Epithelial cell of proximal tubule (primary cell): ENCODE measurements at regions not wholly inside any gene's neighbourhood (a gene's known extent, or its start where the extent isn't known, plus 50 kb on each side); places are given as distances from the start of the nearest gene placed in this dataset.

Source experiments
- DNase-seq: peaks from one replicate; pipeline ENCODE4 v3.0.0-alpha.2; 2011; ENCODE audit warnings: low read depth
- H3K4me3 ChIP-seq: 2 replicates; pipeline ENCODE4 v1.5.1; 2011; ENCODE audit warnings: low read depth, mild to moderate bottlenecking, low read length
- CTCF ChIP-seq: conservative IDR thresholded peaks from 2 replicates; pipeline ENCODE4 v1.5.1; 2012; ENCODE audit warnings: low read depth, mild to moderate bottlenecking, low read length

GRCh38 chr11:134667175-134667500, 255.1 kb upstream of the B3GAT1 start:
- H3K4me3 ChIP-seq: no peak overlapping the region
- TF ChIP-seq CTCF: no peak
- no peak for DNase-seq

GRCh38 chr11:134666273-134667174, 254.5 kb upstream of the B3GAT1 start:
- no peak overlapping the region for H3K4me3 ChIP-seq
- DNase-seq: no peak
- no peak for TF ChIP-seq CTCF

- DNase-seq: no peak
Observed at GRCh38 chr11:134665571-134666270, 253.7 kb upstream of the B3GAT1 start.

GRCh38 chr11:134665188-134665535, 253.1 kb upstream of the B3GAT1 start:
- no peak for DNase-seq
- no peak for TF ChIP-seq CTCF
- H3K4me3 ChIP-seq: no peak overlapping the region

More at GRCh38 chr11:134665571-134666270, 253.7 kb upstream of the B3GAT1 start:
- TF ChIP-seq CTCF: no peak
- H3K4me3 ChIP-seq: no peak overlapping the region

GRCh38 chr11:134664447-134665187, 252.6 kb upstream of the B3GAT1 start:
- no peak for DNase-seq
- no peak overlapping the region for H3K4me3 ChIP-seq
- TF ChIP-seq CTCF: no peak

- no peak for TF ChIP-seq CTCF
- DNase-seq: no peak
- H3K4me3 ChIP-seq: no peak overlapping the region
Observed at GRCh38 chr11:134663506-134664313, 251.7 kb upstream of the B3GAT1 start.
